ENCODE measurements at regions not wholly inside any gene's neighbourhood (a gene's known extent, or its start where the extent isn't known, plus 50 kb on each side); places are given as distances from the start of the nearest gene placed in this dataset.
A peak's percentile ranks its signal among the peaks of the same experiment; 100 is the strongest.
"Not testable (repeated sequence)": the region's sequence is repeated elsewhere in the genome, so short reads cannot be mapped to it uniquely, and the experiment has no call there.

GRCh38 chr3:166660962-166661361 is 719.1 kb downstream of the ZBBX start:
- DNase-seq, result no peak

- no peak for DNase-seq
Measured at GRCh38 chr3:166637984-166638530, 742.0 kb downstream of the ZBBX start.

DNA sequence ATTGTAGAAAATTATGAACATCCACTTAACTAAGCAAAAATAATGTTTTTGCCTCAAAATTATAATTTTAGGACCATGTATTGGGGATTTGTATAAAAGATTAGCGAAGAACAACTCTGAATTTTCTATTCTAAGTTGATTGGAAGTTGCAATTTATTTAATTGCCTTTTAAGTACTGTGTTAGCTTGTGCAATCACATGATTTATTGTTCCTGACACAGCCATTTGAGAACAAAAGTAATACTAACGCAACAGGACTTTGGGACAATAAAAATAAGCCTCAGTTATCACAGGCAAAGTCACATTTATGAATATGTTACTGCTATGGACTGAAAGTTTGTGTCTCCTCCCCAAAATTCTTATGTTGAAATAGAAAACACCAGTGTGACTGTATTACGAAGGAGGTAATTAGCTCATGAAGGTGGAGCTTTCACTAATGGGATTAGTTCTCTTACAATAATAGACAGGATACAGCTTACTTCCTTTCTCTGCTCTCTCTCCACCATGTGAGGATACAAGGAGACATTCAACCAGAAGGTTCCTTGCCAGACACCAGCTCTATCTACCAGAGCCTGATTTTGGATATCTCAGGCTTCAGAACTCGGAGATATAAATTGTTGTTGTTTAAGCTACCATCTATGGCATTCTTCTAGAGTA is 745.9 kb downstream of the ZBBX start:
- DNase-seq, result no peak

DNA sequence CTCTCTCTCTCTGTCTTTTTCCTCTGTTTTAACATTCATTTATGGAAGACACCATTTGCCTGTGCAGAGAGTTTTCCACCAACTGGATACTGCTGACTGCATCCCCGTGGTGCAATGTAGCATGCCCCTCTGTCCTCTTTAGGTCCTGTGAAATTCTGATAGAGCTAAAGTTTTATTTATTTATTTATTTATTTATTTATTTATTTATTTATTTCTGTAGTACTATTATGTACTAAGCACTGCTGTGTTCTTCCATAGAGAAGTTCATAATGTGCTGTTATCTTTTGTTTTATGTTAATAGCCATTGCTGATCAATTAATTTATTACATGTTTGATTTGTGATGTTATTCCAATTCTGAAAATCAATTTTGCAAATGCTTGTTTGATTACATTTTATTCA is 749.9 kb downstream of the ZBBX start:
- no peak for DNase-seq

DNA sequence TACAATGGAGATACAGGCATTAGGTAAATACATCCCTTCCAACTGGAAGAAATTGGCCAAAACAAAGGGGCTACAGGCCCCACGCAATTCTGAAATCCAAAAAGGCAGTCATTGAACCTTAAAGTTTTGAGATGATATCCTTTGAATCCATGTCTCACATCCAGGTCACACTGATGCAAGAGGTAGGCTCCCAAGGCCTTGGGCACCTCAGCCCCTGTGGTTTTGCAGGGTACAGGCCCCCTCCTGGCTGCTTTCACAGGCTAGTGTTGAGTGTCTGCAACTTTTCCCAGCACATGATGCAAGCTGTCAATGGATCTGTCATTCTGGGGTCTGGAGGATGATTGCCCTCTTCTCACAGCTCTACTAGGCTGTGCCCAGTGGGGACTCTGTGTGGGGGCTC is 766.7 kb downstream of the ZBBX start:
- DNase-seq, result no peak

DNA sequence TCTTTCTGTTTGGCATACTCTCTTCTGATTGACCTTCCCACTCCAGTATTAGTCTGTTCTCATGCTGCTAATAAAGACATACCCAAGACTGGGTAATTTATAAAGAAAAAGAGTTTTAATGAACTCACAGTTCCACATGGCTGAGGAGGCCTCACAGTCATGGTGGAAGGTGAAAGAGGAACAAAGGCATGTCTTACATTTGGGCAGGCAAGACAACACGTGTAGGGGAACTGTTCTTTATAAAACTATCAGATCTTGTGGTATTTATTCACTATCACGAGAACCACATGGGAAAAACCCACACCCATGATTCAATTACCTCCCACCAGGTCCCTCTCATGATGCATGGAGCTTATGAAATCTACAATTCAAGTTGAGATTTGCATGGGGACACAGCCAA is 767.3 kb downstream of the ZBBX start:
- not testable (repeated sequence) for DNase-seq

DNA sequence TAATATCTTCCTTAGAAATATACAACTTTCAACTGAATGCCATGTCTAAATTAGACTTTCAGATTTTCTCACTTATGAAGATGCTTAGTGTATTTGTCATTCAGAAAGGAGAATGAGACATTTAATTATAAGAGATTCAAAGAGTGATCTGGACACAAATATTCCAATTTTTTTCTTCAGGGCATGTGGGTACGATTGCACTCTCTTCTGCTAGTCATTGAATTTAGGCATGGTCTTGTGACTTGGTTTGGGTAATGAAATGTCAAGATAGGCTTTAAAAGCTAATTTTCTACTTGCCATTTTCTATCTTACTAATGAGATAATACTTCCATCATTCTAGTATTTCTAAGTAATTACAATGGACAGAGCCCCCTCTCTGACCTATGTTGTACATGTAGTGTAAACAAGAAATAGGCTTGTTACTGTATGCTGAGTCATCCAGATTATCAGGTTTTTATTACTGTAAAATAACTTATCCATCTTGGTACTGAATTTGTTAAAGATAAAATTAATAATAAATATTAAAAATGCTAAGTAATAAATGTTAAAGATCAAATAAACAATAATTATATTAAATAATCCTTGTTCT is 770.8 kb upstream of the BCHE start:
- DNase-seq, result no peak

GRCh38 chr3:166606988-166607387 is 769.8 kb upstream of the BCHE start:
- DNase-seq, result no peak

- DNase-seq, result no peak
Measured at GRCh38 chr3:166593776-166594175, 756.6 kb upstream of the BCHE start.

GRCh38 chr3:166582236-166582635 is 745.0 kb upstream of the BCHE start:
- DNase-seq, result no peak

- DNase-seq, result no peak
Measured at GRCh38 chr3:166580561-166580960, 743.3 kb upstream of the BCHE start.

DNA sequence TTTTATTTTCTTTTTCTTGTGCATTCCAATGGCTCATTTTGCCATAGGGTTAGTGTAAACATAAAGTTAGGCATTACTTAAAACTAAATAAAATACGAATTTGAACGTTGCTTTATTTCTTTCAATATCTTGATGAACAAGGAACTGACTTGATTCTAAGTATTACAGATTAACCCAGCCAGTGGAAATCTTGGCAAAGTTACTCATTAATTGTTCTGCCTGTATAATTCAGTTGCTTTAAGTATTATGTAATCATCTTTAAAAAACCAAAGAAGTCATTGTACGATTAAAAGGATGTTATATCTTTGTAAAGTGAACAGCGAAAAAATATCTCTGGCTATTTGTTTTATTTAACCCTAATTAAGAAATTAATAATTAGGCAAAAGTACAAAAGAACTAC is 737.9 kb upstream of the BCHE start:
- no peak for DNase-seq

GRCh38 chr3:166571686-166572085 is 734.5 kb upstream of the BCHE start:
- DNase-seq, result not testable (repeated sequence)

DNA sequence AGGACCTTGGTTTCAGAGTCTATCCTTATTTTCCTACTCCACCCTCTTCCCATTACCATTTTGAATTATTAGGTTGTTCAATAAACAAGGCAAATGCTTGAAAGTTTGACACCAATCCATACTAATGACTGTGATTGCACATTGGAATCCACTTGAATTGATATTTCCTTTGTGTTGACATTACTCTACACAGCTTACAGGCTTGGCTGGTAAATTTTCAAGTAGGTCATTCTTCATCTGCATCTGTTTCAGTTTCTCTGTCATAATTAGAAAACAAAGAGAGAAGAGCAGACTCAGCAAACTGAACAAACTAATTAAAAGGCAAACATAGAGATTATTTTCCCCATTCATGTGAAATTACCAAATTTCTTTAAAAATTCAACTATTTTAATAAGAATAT is 732.9 kb upstream of the BCHE start:
- DNase-seq, result no peak

- no peak for DNase-seq
Measured at GRCh38 chr3:166569589-166569988, 732.4 kb upstream of the BCHE start.

- DNase-seq, result no peak
Measured at GRCh38 chr3:166560253-166560652, 723.0 kb upstream of the BCHE start.

GRCh38 chr3:166556955-166557354 is 719.7 kb upstream of the BCHE start:
- peak; percentile 3 to 25 for DNase-seq

GRCh38 chr3:166554023-166554422 is 716.8 kb upstream of the BCHE start:
- DNase-seq, result no peak

- no peak for DNase-seq
Measured at GRCh38 chr3:166533740-166534139, 696.5 kb upstream of the BCHE start.

- DNase-seq, result no peak
Measured at GRCh38 chr3:166531730-166532129, 694.5 kb upstream of the BCHE start.

GRCh38 chr3:166527325-166527724 is 690.1 kb upstream of the BCHE start:
- no peak for DNase-seq

- DNase-seq, result no peak
Measured at GRCh38 chr3:166526881-166527280, 689.7 kb upstream of the BCHE start.

GRCh38 chr3:166522017-166522416 is 684.8 kb upstream of the BCHE start:
- no peak for DNase-seq

DNA sequence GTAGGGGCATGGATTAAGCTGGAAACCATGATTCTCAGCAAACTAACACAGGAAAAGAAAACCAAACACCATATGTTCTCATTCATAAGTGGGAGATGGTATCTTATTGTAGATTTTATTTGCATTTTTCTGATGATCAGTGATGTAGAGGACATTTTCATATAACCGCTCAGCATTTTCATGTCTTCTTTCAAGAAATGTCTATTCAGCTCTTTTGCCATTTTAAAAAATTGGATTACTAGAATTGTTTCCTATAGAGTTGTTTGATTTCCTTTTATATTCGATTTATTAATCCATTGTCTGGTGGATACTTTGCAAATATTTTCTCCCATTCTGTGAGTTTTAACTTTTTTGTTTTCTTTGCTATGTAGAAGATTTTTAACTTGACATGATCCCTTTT is 682.2 kb upstream of the BCHE start:
- DNase-seq, result no peak

- DNase-seq, result no peak
Measured at GRCh38 chr3:166518040-166518439, 680.8 kb upstream of the BCHE start.
